Trophoblast cell (in vitro differentiated cells and primary cell): ENCODE measurements at regions not wholly inside any gene's neighbourhood (a gene's known extent, or its start where the extent isn't known, plus 50 kb on each side); places are given as distances from the start of the nearest gene placed in this dataset.

ENCODE experiments used
- DNase-seq, 2 donors: peaks; one replicate each; pipeline ENCODE4 v3.0.0-alpha.2; 2016
- H2AFZ ChIP-seq: 2 replicates; pipeline ENCODE4 v1.6.1; 2013; ENCODE audit warnings: low read length, moderate library complexity, mild to moderate bottlenecking; ENCODE audit not compliant: insufficient read depth, poor library complexity
- H2AK5ac ChIP-seq: 2 replicates; pipeline ENCODE4 v1.6.1; 2013; ENCODE audit warnings: mild to moderate bottlenecking, low read length
- H2BK120ac ChIP-seq: 2 replicates; pipeline ENCODE4 v1.6.1; 2013; ENCODE audit warnings: low read length, mild to moderate bottlenecking, moderate library complexity; ENCODE audit not compliant: insufficient read depth, poor library complexity
- H2BK12ac ChIP-seq: 2 replicates; pipeline ENCODE4 v1.6.1; 2013; ENCODE audit warnings: mild to moderate bottlenecking, low read length, moderate library complexity
- H2BK5ac ChIP-seq: 2 replicates; pipeline ENCODE4 v1.6.1; 2013; ENCODE audit warnings: low read length, low read depth, moderate library complexity, mild to moderate bottlenecking; ENCODE audit not compliant: poor library complexity
- H3K14ac ChIP-seq: 2 replicates; pipeline ENCODE4 v1.6.1; 2013; ENCODE audit warnings: mild to moderate bottlenecking, low read length
- H3K18ac ChIP-seq: 2 replicates; pipeline ENCODE4 v1.6.1; 2013; ENCODE audit warnings: mild to moderate bottlenecking, low read length
- H3K23ac ChIP-seq: 2 replicates; pipeline ENCODE4 v1.6.1; 2013; ENCODE audit warnings: low read length
- H3K27ac ChIP-seq: 2 replicates; pipeline ENCODE4 v1.5.1; 2013; ENCODE audit warnings: low read depth, mild to moderate bottlenecking, inconsistent platforms, low read length, moderate library complexity
- H3K27me3 ChIP-seq: 2 replicates; pipeline ENCODE4 v1.6.1; 2013; ENCODE audit warnings: inconsistent platforms, mild to moderate bottlenecking, low read length, moderate library complexity; ENCODE audit not compliant: insufficient read depth
- H3K36me3 ChIP-seq, 2 experiments: 1 replicate in 1 of 2; 2 replicates in 1 of 2; pipeline ENCODE4 v1.6.1; 2013; ENCODE audit warnings: low read length in 2 of 2, mild to moderate bottlenecking in 2 of 2, moderate library complexity in 1 of 2; ENCODE audit not compliant: insufficient read depth in 2 of 2, control insufficient read depth in 1 of 2
- H3K4ac ChIP-seq: 2 replicates; pipeline ENCODE4 v1.6.1; 2013; ENCODE audit warnings: low read depth, mild to moderate bottlenecking, low read length, moderate library complexity
- H3K4me1 ChIP-seq, 2 experiments: 1 replicate in 1 of 2; 2 replicates in 1 of 2; pipeline ENCODE4 v1.6.1; 2013; ENCODE audit warnings: low read length in 2 of 2, mild to moderate bottlenecking in 2 of 2, moderate library complexity in 1 of 2; ENCODE audit not compliant: insufficient read depth in 2 of 2, control insufficient read depth in 1 of 2
- H3K4me2 ChIP-seq: 2 replicates; pipeline ENCODE4 v1.6.1; 2013; ENCODE audit warnings: inconsistent platforms, mild to moderate bottlenecking, low read length, moderate library complexity
- H3K4me3 ChIP-seq: 2 replicates; pipeline ENCODE4 v1.5.1; 2013; ENCODE audit warnings: mild to moderate bottlenecking, low read depth, low read length, inconsistent platforms
- H3K79me1 ChIP-seq: one replicate; pipeline ENCODE4 v1.6.1; 2013; ENCODE audit warnings: low read length
- H3K79me2 ChIP-seq: 2 replicates; pipeline ENCODE4 v1.6.1; 2013; ENCODE audit warnings: low read length, mild to moderate bottlenecking; ENCODE audit not compliant: control insufficient read depth, insufficient read depth, poor library complexity
- H3K9ac ChIP-seq: 2 replicates; pipeline ENCODE4 v1.6.1; 2013; ENCODE audit warnings: mild to moderate bottlenecking, low read length
- H3K9me3 ChIP-seq: 2 replicates; pipeline ENCODE4 v1.6.1; 2013; ENCODE audit warnings: low read depth, mild to moderate bottlenecking, control low read depth, inconsistent platforms, low read length; ENCODE audit not compliant: insufficient read depth
- H4K12ac ChIP-seq: 2 replicates; pipeline ENCODE4 v1.6.1; 2013; ENCODE audit warnings: low read depth, mild to moderate bottlenecking, low read length, moderate library complexity
- H4K8ac ChIP-seq: 2 replicates; pipeline ENCODE4 v1.6.1; 2013; ENCODE audit warnings: low read depth, mild to moderate bottlenecking, low read length, moderate library complexity
- H4K91ac ChIP-seq: one replicate; pipeline ENCODE4 v1.6.1; 2013; ENCODE audit warnings: low read depth, mild to moderate bottlenecking, low read length, moderate library complexity
- WGBS: extraction: QIAGEN DNeasy Blood & Tissue Kit; methylation state at CpG from one replicate; pipeline ENCODE4 v1.1.7; 2013; ENCODE audit warnings: missing lambda C conversion rate; ENCODE audit not compliant: insufficient read length, insufficient coverage; ENCODE audit errors: extremely low coverage; 5-methylcytosine and 5-hydroxymethylcytosine counted together

DNA sequence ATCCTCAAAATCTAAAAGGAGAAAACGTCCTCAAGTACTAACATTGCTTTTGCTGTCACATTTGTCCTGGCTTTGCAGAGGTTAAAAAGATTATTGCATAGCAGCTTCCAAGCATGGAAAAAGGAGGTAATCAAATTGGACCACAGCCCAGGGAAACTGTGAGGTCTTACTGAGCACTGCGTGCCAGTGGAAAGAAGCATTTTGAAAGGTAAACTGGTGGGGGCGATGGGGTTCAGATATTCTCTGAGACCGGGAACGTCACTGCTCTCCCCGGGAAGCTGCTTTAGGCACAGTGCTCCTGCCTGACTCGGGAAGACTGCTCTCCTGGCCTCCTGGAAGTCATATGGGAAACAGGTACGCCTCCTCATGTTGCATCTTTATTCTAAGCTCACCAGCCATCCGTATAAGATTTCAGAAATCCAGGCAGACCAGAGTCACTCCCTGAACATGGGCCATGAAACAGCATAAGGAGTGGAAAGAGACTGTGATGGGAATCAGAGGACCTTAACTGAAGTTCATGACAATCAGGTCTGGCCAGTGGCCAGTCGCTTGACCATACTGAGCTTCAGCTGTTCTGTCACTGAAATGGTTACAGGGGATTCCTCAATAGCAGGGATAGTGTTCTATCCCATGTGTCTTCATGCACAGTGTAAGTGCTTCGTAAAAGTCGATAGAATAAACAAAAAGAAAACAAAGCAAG is 284.1 kb downstream of the TRIB2 start:
- no peak overlapping the region for H3K23ac ChIP-seq
- H3K4me2 ChIP-seq: no peak overlapping the region
- no peak overlapping the region for H2AFZ ChIP-seq
- no peaks in the 10 kb centered on the region for H3K79me2 ChIP-seq
- H2BK120ac ChIP-seq: no peak overlapping the region
- no peak overlapping the region for H2BK5ac ChIP-seq
- WGBS: no CpG with 5 or more reads among the region's 12 CpGs
- H4K91ac ChIP-seq: no peak overlapping the region
- H2AK5ac ChIP-seq: no peak overlapping the region
- DNase-seq: no peak
- no peaks in the 10 kb centered on the region for H3K79me1 ChIP-seq
- H3K4me1 ChIP-seq: peaks cover 2% of the 10 kb centered on the region in 2 experiments
- no peak overlapping the region for H3K18ac ChIP-seq
- no peaks in the 10 kb centered on the region for H3K27me3 ChIP-seq
- no peak overlapping the region for H2BK12ac ChIP-seq
- no peak overlapping the region for H3K4ac ChIP-seq
- no peak overlapping the region for H3K27ac ChIP-seq
- H3K9ac ChIP-seq: no peak overlapping the region
- no peak overlapping the region for H4K12ac ChIP-seq
- H3K4me3 ChIP-seq: no peak overlapping the region
- no peaks in the 10 kb centered on the region for H3K9me3 ChIP-seq
- no peaks in the 10 kb centered on the region for H3K36me3 ChIP-seq
- no peak overlapping the region for H4K8ac ChIP-seq
- H3K14ac ChIP-seq: no peak overlapping the region

DNA sequence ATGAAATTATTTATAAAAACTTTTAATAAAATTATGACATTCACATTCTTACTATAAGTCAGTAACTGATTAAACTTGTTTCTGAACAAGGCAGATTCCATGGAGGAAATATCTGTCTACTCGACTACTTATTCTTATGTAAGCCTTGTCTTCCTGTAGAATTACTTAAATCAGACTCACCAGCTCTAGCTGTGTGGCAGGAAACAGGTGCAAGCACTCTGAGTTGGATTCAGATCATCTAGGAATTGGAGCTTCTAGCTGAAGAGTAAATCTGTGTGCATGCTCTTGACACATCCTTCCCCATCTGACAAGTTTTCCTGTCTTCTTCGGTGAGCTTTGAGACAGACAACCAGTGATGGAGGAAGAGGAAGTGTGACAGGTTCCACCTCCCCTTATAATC is 284.7 kb downstream of the TRIB2 start:
- Histone ChIP-seq H4K8ac (no peak overlapping the region), H2AFZ (no peak overlapping the region), H3K23ac (no peak overlapping the region), H3K4me2 (no peak overlapping the region), H4K91ac (no peak overlapping the region), H3K36me3 (no peaks in the 10 kb centered on the region), H3K9ac (no peak overlapping the region), H2BK12ac (no peak overlapping the region), H3K14ac (no peak overlapping the region), H3K79me1 (no peaks in the 10 kb centered on the region), H3K9me3 (no peaks in the 10 kb centered on the region), H2AK5ac (no peak overlapping the region), H3K27me3 (no peaks in the 10 kb centered on the region), H2BK5ac (no peak overlapping the region), H3K79me2 (no peaks in the 10 kb centered on the region), H2BK120ac (no peak overlapping the region), H3K27ac (no peak overlapping the region), H3K4me3 (no peak overlapping the region), H3K4ac (no peak overlapping the region), H3K4me1 (peaks cover 2% of the 10 kb centered on the region in 2 experiments), H3K18ac (no peak overlapping the region), H4K12ac (no peak overlapping the region)
- WGBS: no CpG with 5 or more reads among the region's 2 CpGs
- DNase-seq: no peak

DNA sequence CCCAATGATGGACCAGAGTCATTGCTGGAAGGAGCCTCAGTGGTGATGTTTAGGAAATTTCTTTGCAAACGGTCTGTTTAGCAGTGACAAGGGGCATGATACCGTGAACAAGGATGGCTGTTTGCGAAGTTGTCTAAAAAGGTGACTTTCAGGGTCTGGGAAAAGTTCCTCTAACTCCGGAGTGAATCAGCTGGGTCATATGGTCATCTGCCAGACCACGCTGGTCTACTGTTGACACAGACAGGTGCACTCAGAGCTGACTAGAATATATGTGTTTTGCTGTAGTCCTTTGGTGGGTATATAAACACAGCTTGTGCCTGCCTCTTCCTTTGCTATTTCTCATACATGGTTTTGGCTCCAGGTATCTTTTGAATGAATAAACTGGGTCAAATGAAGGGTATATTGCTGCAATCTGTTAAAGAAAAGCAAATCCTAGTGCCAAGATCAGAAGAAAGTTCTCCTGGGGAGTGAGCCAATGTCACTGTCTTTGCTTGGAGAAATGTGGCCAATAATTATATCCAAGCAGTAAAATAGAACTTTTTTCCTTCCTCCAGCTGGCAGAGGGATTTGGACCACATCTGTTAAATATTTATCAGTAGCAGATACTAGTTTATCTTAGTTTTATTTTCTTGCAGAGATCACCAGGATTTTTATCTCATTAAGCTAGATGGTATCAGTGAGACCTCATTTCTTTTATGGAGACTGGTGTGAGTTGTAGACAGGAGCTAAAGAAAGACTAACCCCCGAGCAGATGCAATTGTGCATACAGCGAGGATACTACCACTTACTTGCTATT is 286.0 kb downstream of the TRIB2 start:
- no peaks in the 10 kb centered on the region for H3K79me2 ChIP-seq
- H4K12ac ChIP-seq: no peak overlapping the region
- H3K79me1 ChIP-seq: no peaks in the 10 kb centered on the region
- no CpG with 5 or more reads among the region's 7 CpGs for WGBS
- no peak overlapping the region for H3K9ac ChIP-seq
- H3K18ac ChIP-seq: no peak overlapping the region
- no peak overlapping the region for H2BK12ac ChIP-seq
- H2BK5ac ChIP-seq: no peak overlapping the region
- DNase-seq: no peak
- no peak overlapping the region for H2AFZ ChIP-seq
- H3K23ac ChIP-seq: no peak overlapping the region
- H3K27me3 ChIP-seq: no peaks in the 10 kb centered on the region
- peaks cover 2% of the 10 kb centered on the region in 2 experiments for H3K4me1 ChIP-seq
- no peak overlapping the region for H4K91ac ChIP-seq
- no peak overlapping the region for H2BK120ac ChIP-seq
- no peaks in the 10 kb centered on the region for H3K9me3 ChIP-seq
- no peak overlapping the region for H3K4me3 ChIP-seq
- H3K36me3 ChIP-seq: no peaks in the 10 kb centered on the region
- no peak overlapping the region for H3K14ac ChIP-seq
- no peak overlapping the region for H2AK5ac ChIP-seq
- no peak overlapping the region for H3K4me2 ChIP-seq
- no peak overlapping the region for H3K4ac ChIP-seq
- H3K27ac ChIP-seq: no peak overlapping the region
- no peak overlapping the region for H4K8ac ChIP-seq

DNA sequence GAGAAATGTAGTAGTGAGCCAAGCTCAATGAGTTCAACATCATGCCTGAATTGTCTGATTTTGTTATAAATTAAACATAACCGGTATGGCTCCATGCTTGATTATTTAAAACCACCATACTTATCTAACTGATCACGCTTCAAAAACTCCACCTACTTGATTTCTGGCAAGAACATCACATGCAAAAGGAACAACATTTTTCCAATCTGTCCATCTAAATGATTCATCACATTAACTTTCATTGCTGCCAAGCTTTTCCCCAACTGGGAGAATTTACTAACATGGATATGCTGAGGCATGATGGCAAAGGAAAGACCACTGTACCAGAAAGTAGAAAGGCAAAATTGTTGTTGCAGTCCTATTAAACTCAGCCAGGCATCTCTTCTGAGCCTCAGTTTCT is 286.8 kb downstream of the TRIB2 start:
- no peak overlapping the region for H3K9ac ChIP-seq
- H3K18ac ChIP-seq: no peak overlapping the region
- H3K4ac ChIP-seq: no peak overlapping the region
- no CpG with 5 or more reads among the region's 2 CpGs for WGBS
- DNase-seq: no peak
- no peaks in the 10 kb centered on the region for H3K9me3 ChIP-seq
- no peak overlapping the region for H2AFZ ChIP-seq
- H3K4me2 ChIP-seq: no peak overlapping the region
- H2BK5ac ChIP-seq: no peak overlapping the region
- no peak overlapping the region for H4K91ac ChIP-seq
- no peak overlapping the region for H2BK120ac ChIP-seq
- no peak overlapping the region for H3K4me3 ChIP-seq
- H4K12ac ChIP-seq: no peak overlapping the region
- H3K36me3 ChIP-seq: no peaks in the 10 kb centered on the region
- H2BK12ac ChIP-seq: no peak overlapping the region
- no peak overlapping the region for H3K27ac ChIP-seq
- H3K79me2 ChIP-seq: no peaks in the 10 kb centered on the region
- H3K27me3 ChIP-seq: no peaks in the 10 kb centered on the region
- H3K79me1 ChIP-seq: no peaks in the 10 kb centered on the region
- no peak overlapping the region for H2AK5ac ChIP-seq
- H3K4me1 ChIP-seq: peaks cover 2% of the 10 kb centered on the region in 2 experiments
- no peak overlapping the region for H4K8ac ChIP-seq
- H3K23ac ChIP-seq: no peak overlapping the region
- H3K14ac ChIP-seq: no peak overlapping the region
